Fibroblast of villous mesenchyme (primary cell): ENCODE measurements at regions not wholly inside any gene's neighbourhood (a gene's known extent, or its start where the extent isn't known, plus 50 kb on each side); places are given as distances from the start of the nearest gene placed in this dataset.

Source experiments
- DNase-seq: peaks from one replicate; pipeline ENCODE4 v3.0.0-alpha.2; 2010; ENCODE audit warnings: low read depth
- H3K4me3 ChIP-seq: 2 replicates; pipeline ENCODE4 v1.5.1; 2011; ENCODE audit warnings: low read depth, mild to moderate bottlenecking, low read length
- CTCF ChIP-seq: IDR thresholded peaks from 2 replicates; pipeline ENCODE4 v1.5.1; 2012; ENCODE audit warnings: low read depth, mild to moderate bottlenecking, low read length; ENCODE audit not compliant: insufficient read depth

GRCh38 chr18:73545472-73545871 lies 602.2 kb downstream of the FBXO15 start:
- no peak for DNase-seq
- no peak for TF ChIP-seq CTCF
- no peak overlapping the region for H3K4me3 ChIP-seq

GRCh38 chr18:73544617-73545016 lies 603.0 kb downstream of the FBXO15 start:
- TF ChIP-seq CTCF = no peak
- no peak overlapping the region for H3K4me3 ChIP-seq
- no peak for DNase-seq

GRCh38 chr18:73544032-73544431 lies 603.6 kb downstream of the FBXO15 start:
- H3K4me3 ChIP-seq = no peak overlapping the region
- TF ChIP-seq CTCF = no peak
- DNase-seq = no peak

GRCh38 chr18:73535990-73536389 lies 611.6 kb downstream of the FBXO15 start:
- H3K4me3 ChIP-seq = no peak overlapping the region
- no peak for TF ChIP-seq CTCF
- DNase-seq = no peak

- no peak for TF ChIP-seq CTCF
- no peak for DNase-seq
Measured at GRCh38 chr18:73535189-73535588, 612.4 kb downstream of the FBXO15 start.

GRCh38 chr18:73531601-73532000 lies 616.0 kb downstream of the FBXO15 start:
- TF ChIP-seq CTCF = no peak

More at GRCh38 chr18:73535189-73535588, 612.4 kb downstream of the FBXO15 start:
- H3K4me3 ChIP-seq = no peak overlapping the region

GRCh38 chr18:73528066-73528465 lies 619.6 kb downstream of the FBXO15 start:
- no peak for DNase-seq
- H3K4me3 ChIP-seq = no peak overlapping the region
- no peak for TF ChIP-seq CTCF

More at GRCh38 chr18:73531601-73532000, 616.0 kb downstream of the FBXO15 start:
- H3K4me3 ChIP-seq = no peak overlapping the region
- no peak for DNase-seq
